ENCODE measurements at regions not wholly inside any gene's neighbourhood (a gene's known extent, or its start where the extent isn't known, plus 50 kb on each side); places are given as distances from the start of the nearest gene placed in this dataset.
A peak's percentile ranks its signal among the peaks of the same experiment; 100 is the strongest.

GRCh38 chr19:28883241-28883693 is 329.7 kb downstream of the UQCRFS1 start:
- Histone ChIP-seq H3K27me3 (ENCODE audit: insufficient read depth, low read length, poor library complexity, severe bottlenecking) (no peaks in the 10 kb centered on the region), H3K36me3 (ENCODE audit: insufficient read depth, low read length) (no peaks in the 10 kb centered on the region), H3K27ac (ENCODE audit: low read depth, low read length) (no peak overlapping the region), H3K4me1 (ENCODE audit: insufficient read depth, low read length) (no peaks in the 10 kb centered on the region), H3K4me3 (ENCODE audit: low read length) (no peak overlapping the region), H3K9me3 (ENCODE audit: low read length) (no peaks in the 10 kb centered on the region)
- DNase-seq = no peak
- ChIA-PET CTCF (no interaction called here), POLR2A (no interaction called here)
- Mint-ChIP-seq H3K9me3 (no peaks in the 10 kb centered on the region), H3K4me1 (no peaks in the 10 kb centered on the region), H3K27me3 (peaks cover 6 to 9% of the 10 kb centered on the region in 2 donors), H3K27ac (no peak overlapping the region), H3K36me3 (no peaks in the 10 kb centered on the region), H3K4me3 (no peak overlapping the region)

- no peak overlapping the region for H3K4me3 Mint-ChIP-seq
- no peaks in the 10 kb centered on the region for H3K36me3 Mint-ChIP-seq
- H3K4me1 Mint-ChIP-seq = no peaks in the 10 kb centered on the region
- CTCF ChIA-PET = no interaction called here
- H3K9me3 Mint-ChIP-seq = no peaks in the 10 kb centered on the region
- H3K4me1 ChIP-seq (ENCODE audit: insufficient read depth, low read length) = no peaks in the 10 kb centered on the region
- POLR2A ChIA-PET = no interaction called here
- H3K27ac Mint-ChIP-seq = no peak overlapping the region
- H3K27ac ChIP-seq (ENCODE audit: low read depth, low read length) = no peak overlapping the region
- H3K27me3 ChIP-seq (ENCODE audit: insufficient read depth, low read length, poor library complexity, severe bottlenecking) = no peaks in the 10 kb centered on the region
- no peak overlapping the region for H3K4me3 ChIP-seq (ENCODE audit: low read length)
- no peaks in the 10 kb centered on the region for H3K36me3 ChIP-seq (ENCODE audit: insufficient read depth, low read length)
- no peaks in the 10 kb centered on the region for H3K9me3 ChIP-seq (ENCODE audit: low read length)
- peaks cover 8 to 9% of the 10 kb centered on the region in 2 donors for H3K27me3 Mint-ChIP-seq
- no peak for DNase-seq
Measured at GRCh38 chr19:28882818-28883217, 330.1 kb downstream of the UQCRFS1 start.

- no peaks in the 10 kb centered on the region for H3K9me3 ChIP-seq (ENCODE audit: low read length)
- ChIA-PET POLR2A (no interaction called here), CTCF (no interaction called here)
- no peak overlapping the region for H3K4me3 ChIP-seq (ENCODE audit: low read length)
- no peak for DNase-seq
- H3K4me3 Mint-ChIP-seq = no peak overlapping the region
- no peaks in the 10 kb centered on the region for H3K4me1 Mint-ChIP-seq
- H3K36me3 Mint-ChIP-seq = no peaks in the 10 kb centered on the region
- no peak overlapping the region for H3K27ac ChIP-seq (ENCODE audit: low read depth, low read length)
- H3K9me3 Mint-ChIP-seq = no peaks in the 10 kb centered on the region
- H3K27me3 Mint-ChIP-seq = peaks cover 9 to 14% of the 10 kb centered on the region in 2 donors
- H3K36me3 ChIP-seq (ENCODE audit: insufficient read depth, low read length) = no peaks in the 10 kb centered on the region
- H3K27ac Mint-ChIP-seq = no peak overlapping the region
- H3K4me1 ChIP-seq (ENCODE audit: insufficient read depth, low read length) = no peaks in the 10 kb centered on the region
- no peaks in the 10 kb centered on the region for H3K27me3 ChIP-seq (ENCODE audit: insufficient read depth, low read length, poor library complexity, severe bottlenecking)
Measured at GRCh38 chr19:28881616-28882015, 331.3 kb downstream of the UQCRFS1 start.

- POLR2A ChIA-PET = no interaction called here
- no peaks in the 10 kb centered on the region for H3K36me3 Mint-ChIP-seq
- H3K4me3 Mint-ChIP-seq = no peak overlapping the region
- CTCF ChIA-PET = no interaction called here
- H3K4me1 ChIP-seq (ENCODE audit: insufficient read depth, low read length) = no peaks in the 10 kb centered on the region
- H3K9me3 ChIP-seq (ENCODE audit: low read length) = no peaks in the 10 kb centered on the region
- H3K4me3 ChIP-seq (ENCODE audit: low read length) = no peak overlapping the region
- no peaks in the 10 kb centered on the region for H3K9me3 Mint-ChIP-seq
- H3K36me3 ChIP-seq (ENCODE audit: insufficient read depth, low read length) = no peaks in the 10 kb centered on the region
- H3K27ac ChIP-seq (ENCODE audit: low read depth, low read length) = no peak overlapping the region
- H3K27ac Mint-ChIP-seq = no peak overlapping the region
- DNase-seq = no peak
- peaks cover 9 to 14% of the 10 kb centered on the region in 2 donors for H3K27me3 Mint-ChIP-seq
- no peaks in the 10 kb centered on the region for H3K4me1 Mint-ChIP-seq
- no peaks in the 10 kb centered on the region for H3K27me3 ChIP-seq (ENCODE audit: insufficient read depth, low read length, poor library complexity, severe bottlenecking)
Measured at GRCh38 chr19:28880735-28881401, 332.1 kb downstream of the UQCRFS1 start.

- no peak overlapping the region for H3K4me3 ChIP-seq (ENCODE audit: low read length)
- no peaks in the 10 kb centered on the region for H3K36me3 Mint-ChIP-seq
- no peak overlapping the region for H3K27ac ChIP-seq (ENCODE audit: low read depth, low read length)
- peak; percentile 2 to 51 (median 25) for DNase-seq
- H3K4me1 ChIP-seq (ENCODE audit: insufficient read depth, low read length) = no peaks in the 10 kb centered on the region
- no peaks in the 10 kb centered on the region for H3K36me3 ChIP-seq (ENCODE audit: insufficient read depth, low read length)
- no peaks in the 10 kb centered on the region for H3K27me3 ChIP-seq (ENCODE audit: insufficient read depth, low read length, poor library complexity, severe bottlenecking)
- no peaks in the 10 kb centered on the region for H3K9me3 Mint-ChIP-seq
- no peak overlapping the region for H3K27ac Mint-ChIP-seq
- ChIA-PET POLR2A (no interaction called here), CTCF (interaction anchor here (0.7 to 0.9 kb wide), 3 partner anchors 8 to 385 kb away, joined by 3 read pairs; no protein-coding TSS in a partner anchor)
- H3K27me3 Mint-ChIP-seq = peaks cover 3 to 9% of the 10 kb centered on the region in 2 donors
- no peak overlapping the region for H3K4me3 Mint-ChIP-seq
- H3K9me3 ChIP-seq (ENCODE audit: low read length) = no peaks in the 10 kb centered on the region
- no peaks in the 10 kb centered on the region for H3K4me1 Mint-ChIP-seq
Measured at GRCh38 chr19:28878862-28879566, 333.9 kb downstream of the UQCRFS1 start.

- Histone ChIP-seq H3K27ac (ENCODE audit: low read depth, low read length) (no peak overlapping the region), H3K4me3 (ENCODE audit: low read length) (no peak overlapping the region), H3K36me3 (ENCODE audit: insufficient read depth, low read length) (no peaks in the 10 kb centered on the region), H3K27me3 (ENCODE audit: insufficient read depth, low read length, poor library complexity, severe bottlenecking) (no peaks in the 10 kb centered on the region), H3K4me1 (ENCODE audit: insufficient read depth, low read length) (no peaks in the 10 kb centered on the region), H3K9me3 (ENCODE audit: low read length) (no peaks in the 10 kb centered on the region)
- no peak for DNase-seq
- CTCF ChIA-PET = no interaction called here
- H3K27ac Mint-ChIP-seq = no peak overlapping the region
- no peaks in the 10 kb centered on the region for H3K4me1 Mint-ChIP-seq
- POLR2A ChIA-PET = no interaction called here
- H3K9me3 Mint-ChIP-seq = no peaks in the 10 kb centered on the region
- H3K36me3 Mint-ChIP-seq = no peaks in the 10 kb centered on the region
- H3K27me3 Mint-ChIP-seq = peaks cover 0 to 8% of the 10 kb centered on the region in 2 donors
- no peak overlapping the region for H3K4me3 Mint-ChIP-seq
Measured at GRCh38 chr19:28876609-28877123, 336.3 kb downstream of the UQCRFS1 start.

GRCh38 chr19:28874742-28875141 is 338.2 kb downstream of the UQCRFS1 start:
- Mint-ChIP-seq H3K27ac (no peak overlapping the region), H3K4me3 (no peak overlapping the region), H3K36me3 (no peaks in the 10 kb centered on the region), H3K4me1 (no peaks in the 10 kb centered on the region), H3K9me3 (peaks cover 0 to 2% (median 0%) of the 10 kb centered on the region in 5 donors), H3K27me3 (peaks cover 0 to 8% of the 10 kb centered on the region in 2 donors)
- CTCF ChIA-PET = no interaction called here
- Histone ChIP-seq H3K4me1 (ENCODE audit: insufficient read depth, low read length) (no peaks in the 10 kb centered on the region), H3K27ac (ENCODE audit: low read depth, low read length) (no peak overlapping the region), H3K9me3 (ENCODE audit: low read length) (no peaks in the 10 kb centered on the region), H3K4me3 (ENCODE audit: low read length) (no peak overlapping the region), H3K27me3 (ENCODE audit: insufficient read depth, low read length, poor library complexity, severe bottlenecking) (no peaks in the 10 kb centered on the region), H3K36me3 (ENCODE audit: insufficient read depth, low read length) (no peaks in the 10 kb centered on the region)
- DNase-seq = no peak
- POLR2A ChIA-PET = no interaction called here

GRCh38 chr19:28873301-28873700 is 339.6 kb downstream of the UQCRFS1 start:
- Mint-ChIP-seq H3K27me3 (peaks cover 0 to 8% of the 10 kb centered on the region in 2 donors), H3K27ac (no peak overlapping the region), H3K36me3 (no peaks in the 10 kb centered on the region), H3K4me1 (no peaks in the 10 kb centered on the region), H3K9me3 (peaks cover 0 to 2% (median 0%) of the 10 kb centered on the region in 5 donors), H3K4me3 (no peak overlapping the region)
- CTCF ChIA-PET = no interaction called here
- Histone ChIP-seq H3K36me3 (ENCODE audit: insufficient read depth, low read length) (no peaks in the 10 kb centered on the region), H3K4me3 (ENCODE audit: low read length) (no peak overlapping the region), H3K27me3 (ENCODE audit: insufficient read depth, low read length, poor library complexity, severe bottlenecking) (no peaks in the 10 kb centered on the region), H3K9me3 (ENCODE audit: low read length) (no peaks in the 10 kb centered on the region), H3K27ac (ENCODE audit: low read depth, low read length) (no peak overlapping the region), H3K4me1 (ENCODE audit: insufficient read depth, low read length) (no peaks in the 10 kb centered on the region)
- DNase-seq = no peak
- POLR2A ChIA-PET = no interaction called here

Measured in CD8-positive, alpha-beta memory T cell (primary cell).